ENCODE measurements at regions not wholly inside any gene's neighbourhood (a gene's known extent, or its start where the extent isn't known, plus 50 kb on each side); places are given as distances from the start of the nearest gene placed in this dataset.

GRCh38 chr2:56741601-56742102, 557.9 kb downstream of the CCDC85A start:
- CTCF ChIA-PET, result no interaction called here
- Mint-ChIP-seq H3K27me3 (no peaks in the 10 kb centered on the region), H3K9me3 (peaks cover 1% of the 10 kb centered on the region), H3K4me1 (ENCODE audit: low read depth) (no peaks in the 10 kb centered on the region), H3K4me3 (no peak overlapping the region), H3K27ac (no peak overlapping the region), H3K36me3 (ENCODE audit: low read depth) (no peaks in the 10 kb centered on the region)
- no peak for TF ChIP-seq CTCF (IDR thresholded peaks at IDR 0.05)
- no peak for DNase-seq
- no peak for ATAC-seq
- POLR2A ChIA-PET, result no interaction called here
- intact Hi-C loops (cut with micrococcal nuclease), result loop anchor here (10.0 kb wide), 1 partner anchor 557 kb away; the partner anchor contains the start of gene CCDC85A

- Mint-ChIP-seq H3K9me3 (peaks cover 1% of the 10 kb centered on the region), H3K27me3 (no peaks in the 10 kb centered on the region), H3K4me3 (no peak overlapping the region), H3K4me1 (ENCODE audit: low read depth) (no peaks in the 10 kb centered on the region), H3K27ac (no peak overlapping the region), H3K36me3 (ENCODE audit: low read depth) (no peaks in the 10 kb centered on the region)
- DNase-seq, result no peak
- no peak for ATAC-seq
- intact Hi-C loops (cut with micrococcal nuclease), result loop anchor here (10.0 kb wide), 1 partner anchor 559 kb away; the partner anchor contains the start of gene CCDC85A
- POLR2A ChIA-PET, result no interaction called here
- CTCF ChIA-PET, result no interaction called here
- TF ChIP-seq CTCF (IDR thresholded peaks at IDR 0.05), result no peak
These were observed 560.0 kb downstream of the CCDC85A start for GRCh38 chr2:56743807-56744206.

- Mint-ChIP-seq H3K4me3 (no peak overlapping the region), H3K4me1 (ENCODE audit: low read depth) (no peaks in the 10 kb centered on the region), H3K9me3 (peaks cover 1% of the 10 kb centered on the region), H3K27ac (no peak overlapping the region), H3K36me3 (ENCODE audit: low read depth) (no peaks in the 10 kb centered on the region), H3K27me3 (no peaks in the 10 kb centered on the region)
- ATAC-seq (no peak), DNase-seq (no peak)
- intact Hi-C loops (cut with micrococcal nuclease), result loop anchor here (10.0 kb wide), 1 partner anchor 564 kb away; the partner anchor contains the start of gene CCDC85A
- peak; percentile 33 for TF ChIP-seq CTCF (IDR thresholded peaks at IDR 0.05)
- CTCF ChIA-PET, result interaction anchor here (1.3 kb wide), 1 partner anchor 566 kb away, joined by 7 read pairs; the partner anchor contains the start of gene CCDC85A
- POLR2A ChIA-PET, result no interaction called here
These were observed 565.5 kb downstream of the CCDC85A start for GRCh38 chr2:56749152-56749752.

GRCh38 chr2:56753182-56753581, 569.4 kb downstream of the CCDC85A start:
- Mint-ChIP-seq H3K4me1 (ENCODE audit: low read depth) (no peaks in the 10 kb centered on the region), H3K27me3 (no peaks in the 10 kb centered on the region), H3K4me3 (no peak overlapping the region), H3K27ac (no peak overlapping the region), H3K9me3 (peaks cover 1% of the 10 kb centered on the region), H3K36me3 (ENCODE audit: low read depth) (no peaks in the 10 kb centered on the region)
- ATAC-seq (no peak), DNase-seq (no peak)
- TF ChIP-seq CTCF (IDR thresholded peaks at IDR 0.05), result no peak
- ChIA-PET POLR2A (interaction anchor here (0.8 kb wide), 1 partner anchor 18 kb away, joined by 3 read pairs; no protein-coding TSS in a partner anchor), CTCF (interaction anchor here (1.0 kb wide), 1 partner anchor 570 kb away, joined by 3 read pairs; the partner anchor contains the start of gene CCDC85A)
- intact Hi-C loops (cut with micrococcal nuclease), result no loop called here

- ATAC-seq, result no peak
- peaks cover 3% of the 10 kb centered on the region for H3K9me3 Mint-ChIP-seq
- no peaks in the 10 kb centered on the region for H3K27me3 Mint-ChIP-seq
- no peaks in the 10 kb centered on the region for H3K4me1 Mint-ChIP-seq (ENCODE audit: low read depth)
- no peak overlapping the region for H3K4me3 Mint-ChIP-seq
- DNase-seq, result no peak
- intact Hi-C loops (cut with micrococcal nuclease), result no loop called here
- H3K36me3 Mint-ChIP-seq (ENCODE audit: low read depth), result no peaks in the 10 kb centered on the region
- CTCF ChIA-PET, result no interaction called here
- no peak overlapping the region for H3K27ac Mint-ChIP-seq
- no peak for TF ChIP-seq CTCF (IDR thresholded peaks at IDR 0.05)
- POLR2A ChIA-PET, result no interaction called here
These were observed 570.4 kb downstream of the CCDC85A start for GRCh38 chr2:56754066-56754615.

Data from activated CD8-positive, alpha-beta T cell treated with anti-CD3 and anti-CD28 coated beads for 36 hours (primary cell).